A673 (cell line): ENCODE measurements at regions not wholly inside any gene's neighbourhood (a gene's known extent, or its start where the extent isn't known, plus 50 kb on each side); places are given as distances from the start of the nearest gene placed in this dataset.

ENCODE experiments used
- BruUV-seq: library from RNA; stranded (reverse); fragments of 400-500 nt; replicated peaks from 2 replicates; lab custom pipeline; 2021; lab: Mats Ljungman, UMichigan
- CTCF ChIA-PET: fragments of 300-600 bp; sonication (Branson Sonifier 250); formaldehyde crosslinking; loops from one replicate; lab custom pipeline; 2022; ENCODE audit warnings: antibody characterized with exemption; lab: Charles Lee
- POLR2A ChIA-PET: fragments of 300-600 bp; sonication (Branson Sonifier 250); formaldehyde crosslinking; loops from one replicate; lab custom pipeline; 2022; ENCODE audit warnings: antibody characterized with exemption; ENCODE audit not compliant: low non-redundant PET; lab: Charles Lee
- DNase-seq: peaks from one replicate; pipeline ENCODE4 v3.0.0-alpha.2; 2015; ENCODE audit warnings: low spot score
- H3K27ac ChIP-seq: fragments of 200-600 bp; sonication (generic); 2 replicates; pipeline ENCODE4 v1.5.1; 2016; ENCODE audit warnings: mixed run types, low read depth, mild to moderate bottlenecking, mixed read lengths, antibody characterized with exemption, low read length; ENCODE audit not compliant: poor library complexity, severe bottlenecking
- H3K27me3 ChIP-seq: fragments of 200-600 bp; sonication (generic); replicated peaks from 2 replicates; pipeline ENCODE4 v1.6.1; 2017; ENCODE audit warnings: mixed run types, low read depth, mild to moderate bottlenecking, mixed read lengths, antibody characterized with exemption, low read length; ENCODE audit not compliant: insufficient read depth, poor library complexity
- H3K36me3 ChIP-seq: fragments of 200-600 bp; sonication (generic); 2 replicates; pipeline ENCODE4 v1.6.1; 2016; ENCODE audit warnings: mixed run types, mild to moderate bottlenecking, mixed read lengths, antibody characterized with exemption, low read length; ENCODE audit not compliant: insufficient read depth, poor library complexity, severe bottlenecking
- H3K4me1 ChIP-seq: fragments of 200-600 bp; sonication (generic); 2 replicates; pipeline ENCODE4 v1.6.1; 2017; ENCODE audit warnings: mixed run types, mild to moderate bottlenecking, mixed read lengths, antibody characterized with exemption, low read length; ENCODE audit not compliant: insufficient read depth, poor library complexity, severe bottlenecking
- H3K4me3 ChIP-seq: fragments of 200-600 bp; sonication (generic); 2 replicates; pipeline ENCODE4 v1.5.1; 2016; ENCODE audit warnings: low read depth, mixed run types, mild to moderate bottlenecking, mixed read lengths, low read length; ENCODE audit not compliant: poor library complexity, severe bottlenecking
- H3K9me3 ChIP-seq: fragments of 200-600 bp; sonication (generic); 2 replicates; pipeline ENCODE4 v1.6.1; 2016; ENCODE audit warnings: mixed run types, low read depth, mild to moderate bottlenecking, mixed read lengths, antibody characterized with exemption, low read length; ENCODE audit not compliant: poor library complexity, severe bottlenecking
- EZH2 ChIP-seq: fragments of 200-600 bp; sonication (generic); IDR thresholded peaks from 2 replicates; pipeline ENCODE4 v1.6.1; 2017; ENCODE audit warnings: borderline replicate concordance, low read depth, mild to moderate bottlenecking, mixed read lengths, antibody characterized with exemption, low read length; ENCODE audit not compliant: poor library complexity, severe bottlenecking
- intact Hi-C: fragments of 100-400 bp; cut with micrococcal nuclease; formaldehyde crosslinking; loops from one replicate; pipeline ENCODE4 v1.10.0; 2022; ENCODE audit not compliant: unreplicated experiment
- TF ChIP-seq, protein P1 (sequence below): fragments of 300-800, 200-600 bp; sonication (generic); conservative IDR thresholded peaks from 2 replicates; pipeline ENCODE4 v1.5.1; 2017; ENCODE audit warnings: low read depth, mild to moderate bottlenecking, antibody characterized with exemption, low read length, moderate library complexity, mixed read lengths

DNA sequence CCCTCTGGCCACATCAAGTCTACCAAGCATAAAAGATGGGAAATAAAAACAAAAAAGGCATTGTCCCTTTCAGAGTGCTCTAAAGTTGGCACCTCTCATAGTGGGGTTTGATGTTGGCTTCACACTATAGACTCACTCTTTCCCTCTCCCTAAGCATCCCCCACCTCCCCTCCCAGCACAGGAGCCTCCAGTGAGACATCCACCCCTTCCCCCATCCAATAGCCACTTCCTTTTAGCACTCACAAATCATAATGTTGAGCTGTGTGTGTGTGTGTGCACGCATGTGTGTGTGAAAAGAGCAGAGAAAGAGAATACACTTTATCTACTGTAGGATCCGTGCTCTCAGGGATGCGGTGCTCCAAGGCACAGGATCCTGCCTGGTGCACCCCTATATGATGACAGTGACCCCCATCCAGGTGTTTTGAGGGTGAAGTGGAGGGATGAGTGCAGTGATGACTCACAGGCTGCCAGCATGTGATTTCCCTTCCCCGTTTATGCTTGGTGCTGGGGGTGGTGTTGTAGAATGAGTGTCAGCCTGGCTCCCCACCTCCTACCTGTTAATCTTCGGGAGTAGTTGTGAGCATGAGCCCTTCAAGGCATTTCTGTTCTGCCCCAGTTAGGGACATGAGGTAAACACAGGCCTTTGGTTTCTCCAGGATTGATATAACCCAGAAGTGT lies 235.2 kb upstream of the B3GAT1 start:
- ChIA-PET POLR2A (interaction anchor here (0.7 kb wide), 1 partner anchor 1671 kb away, joined by 4 read pairs; no protein-coding TSS in a partner anchor), CTCF (no interaction called here)
- Histone ChIP-seq H3K27me3 (peaks cover 16% of the 10 kb centered on the region), H3K4me1 (no peaks in the 10 kb centered on the region), H3K36me3 (no peaks in the 10 kb centered on the region), H3K9me3 (no peaks in the 10 kb centered on the region), H3K27ac (no peak overlapping the region), H3K4me3 (no peak overlapping the region)
- TF ChIP-seq, protein P1, sequence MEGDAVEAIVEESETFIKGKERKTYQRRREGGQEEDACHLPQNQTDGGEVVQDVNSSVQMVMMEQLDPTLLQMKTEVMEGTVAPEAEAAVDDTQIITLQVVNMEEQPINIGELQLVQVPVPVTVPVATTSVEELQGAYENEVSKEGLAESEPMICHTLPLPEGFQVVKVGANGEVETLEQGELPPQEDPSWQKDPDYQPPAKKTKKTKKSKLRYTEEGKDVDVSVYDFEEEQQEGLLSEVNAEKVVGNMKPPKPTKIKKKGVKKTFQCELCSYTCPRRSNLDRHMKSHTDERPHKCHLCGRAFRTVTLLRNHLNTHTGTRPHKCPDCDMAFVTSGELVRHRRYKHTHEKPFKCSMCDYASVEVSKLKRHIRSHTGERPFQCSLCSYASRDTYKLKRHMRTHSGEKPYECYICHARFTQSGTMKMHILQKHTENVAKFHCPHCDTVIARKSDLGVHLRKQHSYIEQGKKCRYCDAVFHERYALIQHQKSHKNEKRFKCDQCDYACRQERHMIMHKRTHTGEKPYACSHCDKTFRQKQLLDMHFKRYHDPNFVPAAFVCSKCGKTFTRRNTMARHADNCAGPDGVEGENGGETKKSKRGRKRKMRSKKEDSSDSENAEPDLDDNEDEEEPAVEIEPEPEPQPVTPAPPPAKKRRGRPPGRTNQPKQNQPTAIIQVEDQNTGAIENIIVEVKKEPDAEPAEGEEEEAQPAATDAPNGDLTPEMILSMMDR = no peak
- no peak for TF ChIP-seq EZH2
- no TSS peak for BruUV-seq
- intact Hi-C loops = no loop called here
- no peak for DNase-seq

DNA sequence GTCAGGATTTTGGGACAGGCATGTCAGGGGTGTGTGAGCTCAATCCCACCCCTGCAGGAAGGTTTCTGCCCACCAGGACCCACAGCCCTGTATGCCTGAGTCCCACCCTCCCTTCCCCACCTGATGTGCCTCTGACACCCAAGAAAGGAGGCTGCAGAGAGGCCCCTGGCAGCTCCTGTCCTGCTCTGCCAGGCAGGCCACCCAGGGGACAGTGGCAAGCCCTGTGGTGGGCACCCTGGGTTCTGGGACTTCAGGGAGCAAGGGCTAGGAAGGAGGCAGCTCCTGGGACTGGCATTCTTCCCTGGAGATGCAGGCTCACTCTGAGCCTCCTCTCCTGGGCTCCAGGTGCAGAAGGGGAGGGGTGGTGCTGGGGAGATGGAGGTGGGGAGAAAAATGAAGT lies 234.5 kb upstream of the B3GAT1 start:
- Histone ChIP-seq H3K27ac (no peak overlapping the region), H3K4me1 (no peaks in the 10 kb centered on the region), H3K36me3 (no peaks in the 10 kb centered on the region), H3K4me3 (no peak overlapping the region), H3K9me3 (no peaks in the 10 kb centered on the region), H3K27me3 (peaks cover 16% of the 10 kb centered on the region)
- intact Hi-C loops = no loop called here
- no peak for DNase-seq
- ChIA-PET POLR2A (no interaction called here), CTCF (no interaction called here)
- TF ChIP-seq EZH2 = no peak
- TF ChIP-seq, protein P1 = no peak
- no TSS peak for BruUV-seq

DNA sequence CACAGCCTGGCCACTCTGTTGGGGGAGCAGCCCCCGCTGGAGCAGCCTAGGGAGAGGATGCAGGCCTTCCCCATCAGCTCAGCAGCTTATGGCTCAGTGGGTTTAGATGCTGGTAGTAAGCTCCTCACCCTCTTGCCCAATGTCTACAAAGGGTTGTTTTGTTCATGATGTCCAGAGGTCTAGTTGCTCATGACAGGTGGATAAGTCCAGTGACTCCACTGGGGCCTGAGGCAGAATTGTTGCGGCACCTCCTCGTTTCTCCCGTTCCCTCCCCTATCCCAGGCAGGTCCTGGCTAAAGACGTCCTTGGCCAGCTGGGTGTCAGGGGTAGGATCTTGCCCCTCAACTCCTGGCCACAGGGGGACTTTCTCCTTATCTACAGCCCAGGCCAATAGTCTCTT lies 233.5 kb upstream of the B3GAT1 start:
- no peak for DNase-seq
- H3K27me3 ChIP-seq = peaks cover 16% of the 10 kb centered on the region
- no peaks in the 10 kb centered on the region for H3K9me3 ChIP-seq
- POLR2A ChIA-PET = no interaction called here
- H3K27ac ChIP-seq = no peak overlapping the region
- TF ChIP-seq, protein P1 = no peak
- no peak for TF ChIP-seq EZH2
- no peak overlapping the region for H3K4me3 ChIP-seq
- CTCF ChIA-PET = no interaction called here
- intact Hi-C loops = no loop called here
- H3K36me3 ChIP-seq = no peaks in the 10 kb centered on the region
- BruUV-seq = no TSS peak
- H3K4me1 ChIP-seq = no peaks in the 10 kb centered on the region
